Jurkat, Clone E6-1 (cell line): ENCODE measurements at regions not wholly inside any gene's neighbourhood (a gene's known extent, or its start where the extent isn't known, plus 50 kb on each side); places are given as distances from the start of the nearest gene placed in this dataset.

Source experiments
- DNase-seq: peaks from one replicate; pipeline ENCODE4 v3.0.0-alpha.2; 2011; ENCODE audit warnings: low read depth, low spot score
- H3K4me3 ChIP-seq: 2 replicates; pipeline ENCODE4 v1.5.1; 2011; ENCODE audit warnings: mild to moderate bottlenecking, low read length, control low read depth, moderate library complexity

DNA sequence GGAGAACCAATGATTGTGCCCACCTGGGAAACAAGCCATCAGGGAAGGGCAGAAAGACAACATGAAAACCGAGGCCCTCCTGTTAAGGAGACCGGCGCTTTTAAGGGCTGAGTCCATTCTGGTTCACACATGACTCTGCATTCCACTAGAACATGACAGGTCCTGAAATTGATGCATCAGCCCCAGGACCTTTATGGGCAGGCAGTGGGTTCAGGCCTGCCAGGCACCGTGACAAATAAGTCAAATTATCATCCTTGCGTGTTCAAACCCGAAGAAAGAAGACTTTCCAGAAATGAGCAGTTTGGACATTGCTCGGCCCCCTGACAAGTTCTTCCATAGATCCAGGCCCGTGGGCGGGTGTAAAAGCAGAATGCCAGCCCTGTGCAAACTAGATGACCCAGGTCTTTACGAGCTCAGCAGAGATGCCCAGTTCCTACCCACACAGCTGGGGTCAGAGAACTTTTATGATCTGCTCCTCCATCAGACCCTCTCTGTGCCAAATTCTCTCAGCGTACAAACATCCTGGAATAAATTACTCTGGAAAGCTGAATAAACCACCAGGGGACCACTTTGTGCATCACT, 295.5 kb upstream of the WWC1 start:
- no peak for DNase-seq

DNA sequence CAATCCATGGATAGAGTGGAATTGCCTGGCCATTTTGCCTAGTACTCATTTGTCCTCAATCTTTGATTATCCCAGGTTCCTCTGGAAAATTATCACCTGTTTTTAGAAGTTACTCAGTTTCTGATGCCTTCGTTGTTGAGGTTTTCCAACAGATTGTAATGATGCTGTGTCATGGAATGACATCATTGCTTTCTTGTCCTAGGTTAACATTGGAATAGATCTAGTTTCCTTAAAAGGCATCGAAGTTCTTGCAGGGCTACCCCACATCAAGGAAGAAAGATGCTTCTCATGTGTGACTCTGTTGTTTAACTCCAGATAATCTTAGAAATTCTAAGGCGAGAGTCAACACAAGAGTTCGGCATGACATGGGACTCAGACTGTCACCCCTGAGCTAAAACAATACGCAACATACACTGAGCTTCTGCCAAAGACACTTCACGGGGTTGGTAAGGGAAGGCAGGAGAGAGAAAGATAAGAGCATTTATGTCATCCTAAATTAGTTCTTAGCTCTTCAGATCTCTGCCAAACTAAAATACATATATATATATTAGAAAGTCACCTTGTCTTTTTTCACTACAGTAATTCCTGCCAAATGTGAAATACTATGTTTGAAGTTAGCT, 293.2 kb upstream of the WWC1 start:
- no peak for DNase-seq
- H3K4me3 ChIP-seq = no peak overlapping the region

More for the DNA sequence above, 295.5 kb upstream of the WWC1 start:
- H3K4me3 ChIP-seq = no peak overlapping the region

DNA sequence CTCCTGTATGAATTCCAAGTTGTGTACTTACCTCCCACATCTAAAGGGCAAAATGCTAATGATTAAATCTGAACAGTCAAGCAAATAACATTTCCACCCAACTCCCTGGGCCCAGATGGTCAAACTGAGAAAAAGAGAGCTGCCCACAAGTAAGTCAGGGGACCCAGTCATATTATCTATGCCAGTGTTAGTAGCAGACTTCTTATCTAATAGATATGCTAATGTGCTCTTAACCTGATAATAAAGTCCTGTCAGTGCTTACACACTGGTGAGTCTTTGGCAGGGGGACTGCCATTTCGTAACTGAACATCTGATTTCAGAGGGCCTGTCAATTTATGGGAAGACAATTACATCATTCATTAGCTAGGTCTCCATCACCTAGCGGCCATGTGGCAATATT, 292.3 kb upstream of the WWC1 start:
- H3K4me3 ChIP-seq = no peak overlapping the region
- DNase-seq = no peak

DNA sequence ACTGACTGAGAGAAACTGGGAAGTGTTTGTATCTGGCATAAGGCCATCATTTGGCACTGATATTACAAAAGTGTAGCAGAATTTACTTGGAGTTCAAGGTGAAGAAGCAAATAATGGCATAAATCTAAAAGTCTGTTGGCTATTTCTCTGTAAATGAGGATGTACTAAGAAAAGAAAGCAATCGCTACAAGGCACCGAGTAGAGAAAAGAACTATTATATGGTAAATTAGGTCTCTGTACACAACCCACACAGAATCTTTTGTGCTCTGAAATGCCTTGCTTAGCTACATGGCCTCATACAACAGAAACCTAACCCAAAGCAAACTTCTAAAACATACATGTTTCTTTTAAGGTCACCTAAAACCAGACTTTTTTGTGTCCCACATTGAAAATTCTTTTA, 290.1 kb upstream of the WWC1 start:
- H3K4me3 ChIP-seq = no peak overlapping the region
- DNase-seq = no peak

DNA sequence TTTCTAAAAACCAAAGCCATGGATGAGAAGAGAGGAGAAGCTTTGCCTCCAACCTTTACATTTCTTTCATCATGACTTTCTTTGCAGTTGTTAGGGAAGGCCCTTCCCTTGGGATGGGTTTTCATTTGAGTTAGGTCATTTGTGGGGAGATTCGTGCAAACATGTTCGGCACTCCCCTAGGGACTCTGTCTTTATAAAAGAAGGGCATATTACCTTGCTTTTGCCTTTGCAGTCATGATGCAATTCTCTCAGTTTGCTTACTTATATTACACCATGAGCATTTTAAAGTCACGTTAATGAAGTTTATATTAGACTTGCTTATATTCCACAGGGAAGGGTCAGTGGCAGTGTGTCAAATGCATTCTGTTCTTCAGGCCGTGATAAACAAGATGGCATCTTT, 289.3 kb upstream of the WWC1 start:
- DNase-seq = no peak
- H3K4me3 ChIP-seq = no peak overlapping the region

DNA sequence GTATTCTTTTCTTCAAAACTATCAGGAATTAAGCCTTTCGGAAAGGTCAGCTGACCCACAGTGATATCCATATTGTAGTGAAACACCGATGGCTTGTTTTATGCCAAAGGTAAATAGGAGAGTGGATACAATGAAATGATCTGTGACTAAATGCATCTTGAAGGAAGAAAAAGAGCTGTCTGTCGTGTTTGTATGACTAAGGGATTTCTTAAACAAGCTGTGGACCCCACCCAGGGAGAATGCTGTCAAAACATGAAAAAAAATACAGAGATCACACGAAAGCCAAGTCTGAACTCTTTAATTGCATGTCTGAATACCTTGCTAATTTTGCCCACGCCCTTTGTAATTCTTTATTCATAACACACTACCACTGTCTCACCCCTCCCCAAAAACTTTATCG, 286.4 kb upstream of the WWC1 start:
- H3K4me3 ChIP-seq = no peak overlapping the region
- no peak for DNase-seq

DNA sequence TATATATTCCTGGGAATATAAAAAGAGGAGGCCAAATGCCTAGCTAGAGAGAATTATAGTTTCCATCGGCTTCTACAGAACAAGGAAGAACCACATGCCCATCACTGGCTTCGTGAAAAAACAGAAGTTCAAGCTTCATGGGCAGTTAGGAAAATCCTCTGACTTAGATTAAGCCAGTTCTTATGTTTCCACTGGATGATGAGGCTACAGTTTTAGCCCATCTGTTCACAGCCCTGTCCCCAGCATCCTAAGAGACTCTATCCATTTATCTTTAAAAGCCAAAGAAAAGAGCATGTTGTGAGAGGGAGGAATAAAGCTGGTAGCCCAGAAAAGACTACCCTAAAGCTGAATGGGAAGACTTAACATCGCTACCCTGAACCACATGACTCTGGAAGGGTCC, 285.5 kb upstream of the WWC1 start:
- H3K4me3 ChIP-seq = no peak overlapping the region
- no peak for DNase-seq

DNA sequence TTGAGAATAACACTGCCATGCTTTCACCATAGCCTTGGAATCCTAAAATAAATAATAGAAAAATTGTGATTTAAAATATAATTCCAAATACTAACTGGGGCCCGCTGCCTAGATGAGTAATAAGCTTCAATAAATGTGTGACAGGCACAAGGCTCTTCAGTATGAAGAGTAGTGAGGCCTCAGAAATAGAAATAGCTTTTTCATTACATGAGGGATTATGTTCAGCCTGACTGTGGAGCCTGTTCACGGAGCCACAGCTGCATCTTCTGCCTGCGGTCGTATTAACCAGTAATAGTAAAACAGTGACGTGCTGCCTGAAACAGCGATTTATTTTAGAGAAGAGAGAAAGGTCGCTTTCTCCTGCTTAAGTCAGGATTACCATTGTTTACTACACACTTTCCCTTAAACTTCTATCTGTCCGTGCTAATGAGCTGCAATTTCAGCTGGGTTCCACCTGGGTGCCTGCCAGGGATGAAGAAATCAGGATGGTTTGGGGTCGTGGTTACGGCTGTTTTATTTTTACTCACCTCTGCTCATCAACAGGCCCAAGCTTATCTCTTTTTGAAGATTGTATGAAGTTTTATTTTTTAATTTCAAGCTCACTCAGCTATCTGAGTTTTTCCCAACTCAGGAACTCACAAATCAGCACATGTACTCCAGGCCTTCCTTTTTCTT, 284.9 kb upstream of the WWC1 start:
- no peak overlapping the region for H3K4me3 ChIP-seq
- DNase-seq = no peak

DNA sequence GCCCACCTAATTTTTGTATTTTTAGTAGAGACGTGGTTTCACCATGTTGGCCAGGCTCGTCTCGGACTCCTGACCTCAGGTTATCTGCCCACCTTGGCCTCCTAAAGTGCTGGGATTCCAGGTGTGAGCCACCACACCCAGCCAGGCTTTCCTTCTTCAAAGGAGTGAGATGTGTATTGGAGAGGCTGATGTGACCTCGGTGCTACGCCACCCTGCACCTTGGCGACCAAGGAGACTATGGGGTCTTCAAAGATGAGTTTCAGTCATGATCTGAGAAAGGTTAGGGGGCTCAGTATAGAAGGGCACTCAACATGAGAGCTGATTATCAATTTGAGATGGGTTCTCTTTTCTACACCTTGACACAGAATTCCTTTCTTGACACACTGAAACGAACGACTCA, 284.2 kb upstream of the WWC1 start:
- no peak for DNase-seq
- no peak overlapping the region for H3K4me3 ChIP-seq

DNA sequence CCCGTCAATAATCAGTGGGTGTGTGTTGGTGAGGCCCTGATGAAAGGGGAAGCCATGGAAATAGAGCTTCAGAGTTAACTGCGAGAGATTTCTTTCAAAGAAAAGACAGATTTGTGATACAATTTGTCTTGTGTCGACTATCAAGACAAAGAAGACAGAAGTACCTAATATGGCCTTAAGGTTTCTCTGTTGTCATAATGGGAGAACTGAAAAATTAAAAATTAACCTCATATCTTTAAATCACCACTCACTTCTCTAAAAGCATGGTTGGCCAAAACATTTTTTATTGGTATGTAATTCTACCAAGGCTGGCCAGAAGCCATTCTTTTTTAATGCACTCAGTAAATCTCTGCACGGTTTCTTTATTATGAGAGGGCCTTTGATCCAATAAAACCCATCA, 282.9 kb upstream of the WWC1 start:
- H3K4me3 ChIP-seq = no peak overlapping the region
- DNase-seq = no peak

DNA sequence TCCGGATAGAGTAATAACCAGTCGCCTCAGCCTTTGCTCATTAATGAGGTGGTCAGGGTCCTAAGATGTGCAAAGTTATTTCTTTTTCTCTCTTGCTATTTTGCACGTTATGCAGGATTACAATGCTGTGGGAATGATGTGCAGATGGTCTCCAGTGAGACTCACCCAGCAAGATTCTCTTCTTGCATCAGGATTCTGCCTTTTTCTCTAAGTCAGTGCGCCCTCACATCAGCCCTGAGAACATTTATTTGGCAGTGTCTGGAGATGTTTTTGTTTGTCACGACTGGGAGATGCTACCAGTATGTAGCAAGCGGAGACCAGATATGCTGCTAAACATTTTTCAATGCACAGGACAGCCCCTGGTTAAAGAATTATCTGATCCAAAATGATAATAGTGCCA, 280.3 kb upstream of the WWC1 start:
- H3K4me3 ChIP-seq = no peak overlapping the region
- no peak for DNase-seq

DNA sequence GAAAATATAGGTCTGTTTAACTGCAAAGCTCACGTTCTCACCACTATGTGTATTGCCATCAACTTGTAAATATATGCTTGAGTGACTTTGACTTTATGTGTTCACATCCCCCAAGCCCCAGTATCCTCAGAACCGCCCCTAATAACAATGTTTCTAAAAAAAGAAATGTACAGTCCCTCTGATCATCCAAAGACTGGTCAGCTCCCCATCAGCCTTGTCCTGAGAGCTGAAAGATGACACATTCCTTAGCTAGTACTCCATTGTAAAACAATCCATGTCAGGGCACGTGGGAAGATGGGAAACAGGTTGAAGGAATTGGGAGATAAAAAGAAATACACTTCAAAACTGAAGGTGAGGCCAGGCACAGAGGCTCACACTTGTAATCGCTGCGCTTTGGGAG, 279.4 kb upstream of the WWC1 start:
- no peak for DNase-seq
- H3K4me3 ChIP-seq = no peak overlapping the region

DNA sequence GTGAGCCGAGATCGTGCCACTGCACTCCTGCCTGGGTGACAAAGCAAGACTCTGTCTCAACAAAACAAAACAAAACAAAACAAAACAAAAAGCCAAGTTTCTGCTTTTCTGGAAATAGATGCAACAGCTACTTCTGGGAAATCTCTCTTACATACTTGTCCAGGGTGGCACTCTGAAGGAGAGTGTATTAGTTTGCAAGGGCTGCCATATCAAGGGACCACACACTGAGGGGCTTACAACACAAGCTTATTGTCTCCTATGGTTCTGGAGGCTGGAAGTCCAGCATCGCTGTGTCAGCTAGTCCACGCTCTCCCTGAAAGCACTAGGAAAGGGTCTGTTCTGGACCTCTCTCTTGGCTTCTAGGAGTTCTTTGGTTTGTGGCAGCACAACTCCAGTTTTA, 277.9 kb upstream of the WWC1 start:
- no peak for DNase-seq
- H3K4me3 ChIP-seq = no peak overlapping the region

DNA sequence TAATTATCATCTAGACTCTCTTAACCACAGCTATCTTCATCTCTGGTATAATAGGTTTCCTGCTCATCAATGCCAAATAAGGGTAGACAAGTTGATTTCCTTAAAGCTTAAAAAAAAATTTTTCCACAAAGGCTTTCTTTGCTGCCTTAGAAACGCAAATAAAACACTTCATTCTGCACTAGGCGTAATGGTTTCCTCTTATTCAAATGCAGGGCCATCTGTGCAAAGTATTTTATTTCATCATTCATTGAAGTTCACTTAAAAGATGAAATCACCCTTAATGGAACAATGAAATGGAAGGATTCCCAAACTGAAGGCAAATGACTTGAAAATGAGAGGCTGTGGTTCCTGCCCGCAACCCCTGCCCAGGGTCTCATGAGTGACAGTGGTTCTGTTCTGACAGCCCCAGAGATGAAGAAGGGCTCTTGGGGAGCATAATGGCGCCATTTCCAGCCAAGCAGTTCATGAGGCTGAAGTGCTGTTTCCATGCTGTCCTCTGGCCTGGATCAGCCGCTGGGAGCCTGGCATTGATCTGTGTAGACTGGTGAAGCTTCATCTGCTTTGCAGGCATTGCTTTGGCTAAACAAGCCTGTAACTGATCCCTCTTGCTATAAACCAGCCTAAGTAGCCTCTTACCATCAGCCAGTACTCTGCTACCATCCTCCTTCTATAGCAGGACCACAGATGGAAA, 276.9 kb upstream of the WWC1 start:
- H3K4me3 ChIP-seq = no peak overlapping the region
- no peak for DNase-seq

DNA sequence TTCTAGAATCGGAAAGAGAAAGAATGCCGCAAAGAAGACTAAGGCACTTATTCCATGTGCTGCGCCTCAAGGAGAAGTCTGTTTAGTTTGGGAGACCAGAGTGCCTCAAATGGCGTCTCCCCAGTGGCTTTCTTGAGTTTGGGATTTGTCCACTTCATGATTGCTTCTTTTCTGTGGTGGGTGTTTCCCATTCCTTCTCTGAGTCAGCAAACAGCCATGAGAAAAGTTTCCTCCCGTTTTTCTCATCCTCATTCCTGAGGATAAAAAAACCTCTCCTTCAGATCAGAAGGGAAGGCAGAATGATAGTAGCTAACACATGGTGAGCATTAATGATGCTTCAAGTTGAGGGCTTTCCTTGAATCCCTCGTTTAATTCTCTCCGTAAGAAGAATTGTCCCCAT, 275.9 kb upstream of the WWC1 start:
- no peak for DNase-seq
- H3K4me3 ChIP-seq = no peak overlapping the region

DNA sequence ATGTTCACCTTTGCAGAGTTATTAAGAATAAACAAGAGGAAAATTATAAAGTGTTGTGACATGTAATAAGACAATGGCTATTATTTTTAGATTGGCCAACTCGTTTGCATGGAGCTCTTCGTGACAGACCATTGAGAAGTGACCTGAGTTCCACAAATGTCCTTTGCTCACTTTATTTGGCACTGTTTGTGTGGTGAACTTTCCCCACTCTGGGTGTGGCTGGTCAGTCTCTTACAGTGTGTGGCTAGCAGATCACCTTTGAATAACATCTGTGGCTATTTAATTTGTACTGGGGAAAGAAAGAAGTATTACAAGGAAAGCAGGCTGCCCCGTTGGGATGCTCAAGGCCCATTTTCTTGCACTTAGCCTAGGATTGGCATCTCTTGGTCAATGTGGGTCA, 274.1 kb upstream of the WWC1 start:
- no peak overlapping the region for H3K4me3 ChIP-seq
- DNase-seq = no peak

DNA sequence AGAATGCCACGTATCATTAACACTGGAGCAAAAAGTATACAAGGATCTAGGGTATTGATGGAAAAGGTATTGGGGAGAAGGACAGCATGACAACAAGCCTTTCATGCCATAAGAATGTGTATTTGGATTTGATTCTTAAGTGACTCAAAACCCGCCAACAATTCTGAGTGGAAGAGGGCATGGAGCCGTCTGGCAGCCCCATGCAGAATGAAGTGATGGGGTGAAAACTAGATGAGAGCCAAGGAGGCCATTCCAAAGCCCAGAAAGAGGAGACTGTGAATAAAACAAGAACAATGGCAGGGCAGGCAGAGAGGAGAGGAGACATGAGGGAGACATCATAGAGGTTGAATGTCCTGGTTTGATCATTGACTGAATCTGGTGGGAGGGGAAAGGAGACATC, 272.3 kb upstream of the WWC1 start:
- no peak for DNase-seq
- no peak overlapping the region for H3K4me3 ChIP-seq

DNA sequence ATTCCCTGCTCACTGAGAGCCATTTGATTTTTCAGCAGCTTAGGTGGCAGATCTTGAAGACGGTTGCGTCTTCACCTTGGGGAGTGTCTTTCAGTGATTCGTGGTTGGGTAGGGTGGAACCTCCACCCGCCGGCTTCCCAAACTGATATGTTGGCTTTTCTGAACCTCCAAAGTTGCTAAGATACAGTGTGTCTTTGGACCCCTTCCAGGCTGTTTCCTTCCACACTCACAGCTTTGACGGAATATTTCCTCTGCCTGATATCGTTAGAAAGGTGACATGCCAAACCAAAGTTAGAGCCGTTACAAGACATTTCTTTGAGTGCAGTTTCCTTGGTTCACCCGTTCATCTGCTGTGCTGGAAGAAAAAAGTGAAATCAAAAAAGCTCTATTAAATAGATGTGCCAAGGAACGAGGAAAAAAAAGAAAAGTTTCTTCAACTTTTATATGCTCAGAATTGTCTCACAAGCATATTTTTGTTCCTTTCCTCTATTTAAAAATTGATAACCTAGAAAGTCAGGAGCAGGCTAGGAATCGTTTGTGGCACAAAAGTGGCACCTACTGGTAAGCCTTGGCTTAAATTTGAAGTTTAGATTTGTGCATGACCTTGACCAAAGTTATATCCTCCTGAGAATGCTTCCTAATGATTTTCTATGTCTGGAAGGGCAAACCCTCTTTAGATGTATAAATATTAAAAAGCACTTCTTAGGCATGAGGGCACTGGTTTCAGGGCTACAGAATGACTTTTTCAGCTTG, 270.7 kb upstream of the WWC1 start:
- no peak overlapping the region for H3K4me3 ChIP-seq
- DNase-seq = no peak

DNA sequence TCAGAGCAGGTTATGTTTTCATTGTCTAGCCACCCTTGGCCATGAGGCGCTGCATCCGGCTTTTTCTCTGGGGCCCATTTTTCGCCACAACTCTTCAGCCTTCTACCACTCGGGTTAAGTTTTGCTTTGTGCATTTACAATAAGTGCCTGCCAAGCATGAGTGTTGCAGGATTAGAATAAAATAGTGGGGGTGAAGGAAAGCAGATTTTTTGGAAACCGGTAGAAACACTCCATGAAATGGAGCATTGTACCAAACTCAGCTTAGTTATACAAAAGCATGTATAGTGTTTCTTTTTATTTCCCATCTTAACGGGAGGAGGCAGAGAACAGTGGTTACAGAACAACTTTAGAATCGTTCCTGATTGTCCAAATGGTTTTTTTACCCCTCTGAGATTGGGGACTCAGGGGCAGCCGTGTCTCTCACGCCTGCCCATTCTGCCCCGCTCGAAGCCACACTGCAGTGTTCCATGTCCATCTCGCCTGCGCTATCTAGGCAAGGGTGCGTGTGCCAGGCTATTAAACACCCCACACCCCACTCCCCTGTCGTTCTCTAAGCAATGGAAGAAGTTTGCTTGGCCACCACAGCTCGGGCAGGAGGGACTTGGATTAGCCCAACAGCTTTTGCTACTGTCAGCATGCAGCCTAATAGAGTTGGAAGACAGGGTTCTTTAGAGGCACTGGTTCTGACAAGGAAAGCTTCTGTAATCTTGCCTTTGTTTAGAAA, 268.8 kb upstream of the WWC1 start:
- DNase-seq = no peak
- H3K4me3 ChIP-seq = no peak overlapping the region
